GM23338 (cell line): ENCODE measurements at regions not wholly inside any gene's neighbourhood (a gene's known extent, or its start where the extent isn't known, plus 50 kb on each side); places are given as distances from the start of the nearest gene placed in this dataset.

ENCODE experiments used
- ATAC-seq: fragments of 200-7000 bp; cut with Tn5 transposase; 3 replicates; pipeline ENCODE4 v1.9.1; 2020
- DNase-seq: peaks from one replicate; pipeline ENCODE4 v3.0.0-alpha.2; 2015; ENCODE audit warnings: low spot score
- H2AFZ ChIP-seq: fragments of 200-600 bp; sonication (generic); 2 replicates; pipeline ENCODE4 v1.8.0; 2016; ENCODE audit warnings: antibody characterized with exemption, mild to moderate bottlenecking, moderate library complexity
- H3F3A ChIP-seq: fragments of 200-600 bp; sonication (generic); replicated peaks from 2 replicates; pipeline ENCODE4 v1.8.0; 2017; ENCODE audit warnings: antibody characterized with exemption, mixed run types, low read depth
- H3K27ac ChIP-seq: fragments of 200-600 bp; sonication (generic); 2 replicates; pipeline ENCODE4 v1.6.1; 2016; ENCODE audit warnings: low read depth
- H3K27me3 ChIP-seq: fragments of 200-600 bp; sonication (generic); 2 replicates; pipeline ENCODE4 v1.8.0; 2016; ENCODE audit warnings: mild to moderate bottlenecking, mixed run types, moderate library complexity; ENCODE audit not compliant: insufficient read depth
- H3K36me3 ChIP-seq: fragments of 200-600 bp; sonication (generic); 2 replicates; pipeline ENCODE4 v1.8.0; 2016; ENCODE audit warnings: mild to moderate bottlenecking; ENCODE audit not compliant: insufficient read depth
- H3K4me1 ChIP-seq: fragments of 200-600 bp; sonication (generic); 2 replicates; pipeline ENCODE4 v1.8.0; 2016; ENCODE audit warnings: mild to moderate bottlenecking, moderate library complexity; ENCODE audit not compliant: insufficient read depth
- H3K4me2 ChIP-seq: fragments of 200-600 bp; sonication (generic); 2 replicates; pipeline ENCODE4 v1.7.1; 2017; ENCODE audit warnings: mixed run types
- H3K4me3 ChIP-seq: fragments of 200-600 bp; sonication (generic); 2 replicates; pipeline ENCODE4 v1.6.1; 2016; ENCODE audit warnings: mixed run types
- H3K79me2 ChIP-seq: fragments of 200-600 bp; sonication (generic); replicated peaks from 2 replicates; pipeline ENCODE4 v1.8.0; 2017; ENCODE audit warnings: mild to moderate bottlenecking; ENCODE audit not compliant: insufficient read depth
- H3K9me2 ChIP-seq: fragments of 200-600 bp; sonication (generic); 2 replicates; pipeline ENCODE4 v1.8.0; 2017; ENCODE audit not compliant: insufficient read depth
- H4K20me1 ChIP-seq: fragments of 200-600 bp; sonication (generic); replicated peaks from 2 replicates; pipeline ENCODE4 v1.8.0; 2017; ENCODE audit warnings: mild to moderate bottlenecking; ENCODE audit not compliant: insufficient read depth
- H3K27ac Mint-ChIP-seq: 2 replicates; pipeline ENCODE4 v1.8.0; 2020; ENCODE audit warnings: inconsistent platforms, mild to moderate bottlenecking, moderate library complexity, mixed read lengths
- H3K27me3 Mint-ChIP-seq: 3 replicates; pipeline ENCODE4 v1.8.0; 2022; ENCODE audit warnings: low read depth, mild to moderate bottlenecking, moderate library complexity, mixed read lengths, inconsistent platforms; ENCODE audit not compliant: insufficient read depth, poor library complexity
- H3K36me3 Mint-ChIP-seq: 3 replicates; pipeline ENCODE4 v1.8.0; 2021; ENCODE audit warnings: low read depth, mild to moderate bottlenecking, inconsistent platforms, moderate library complexity, mixed read lengths
- H3K4me1 Mint-ChIP-seq: 3 replicates; pipeline ENCODE4 v1.8.0; 2020; ENCODE audit warnings: mild to moderate bottlenecking, inconsistent platforms, mixed read lengths
- H3K4me3 Mint-ChIP-seq: 3 replicates; pipeline ENCODE4 v1.8.0; 2021; ENCODE audit warnings: moderate library complexity, mild to moderate bottlenecking, inconsistent platforms, mixed read lengths
- H3K9me3 Mint-ChIP-seq: 3 replicates; pipeline ENCODE4 v1.8.0; 2020; ENCODE audit warnings: moderate library complexity, mild to moderate bottlenecking, inconsistent platforms, mixed read lengths
- CREB1 ChIP-seq: fragments of 250-450 bp; sonication (Bioruptor Pico); IDR thresholded peaks from 2 replicates; pipeline ENCODE4 v1.5.0; 2020; ENCODE audit warnings: low read depth, mild to moderate bottlenecking, moderate library complexity
- ETS1 ChIP-seq: IDR thresholded peaks from 2 replicates; pipeline ENCODE4 v1.6.1; 2016; ENCODE audit warnings: antibody characterized with exemption
- EZH2 ChIP-seq: fragments of 200-600 bp; sonication (generic); IDR thresholded peaks from one replicate; pipeline ENCODE4 v1.8.0; 2017; ENCODE audit warnings: antibody characterized with exemption, mild to moderate bottlenecking, low read depth; ENCODE audit not compliant: unreplicated experiment
- EZH2phosphoT487 ChIP-seq: fragments of 200-600 bp; sonication (generic); IDR thresholded peaks from one replicate; pipeline ENCODE4 v1.8.1; 2018; ENCODE audit warnings: antibody characterized with exemption; ENCODE audit not compliant: unreplicated experiment
- JUNB ChIP-seq: IDR thresholded peaks from one replicate; pipeline ENCODE4 v1.6.1; 2016; ENCODE audit warnings: antibody characterized with exemption; ENCODE audit not compliant: unreplicated experiment
- STAT1 ChIP-seq: IDR thresholded peaks from one replicate; pipeline ENCODE4 v1.6.1; 2016; ENCODE audit warnings: antibody characterized with exemption; ENCODE audit not compliant: unreplicated experiment
- ZNF114 ChIP-seq: fragments of 250-450 bp; sonication (Bioruptor Pico); IDR thresholded peaks from 2 replicates; pipeline ENCODE4 v1.5.0; 2020; ENCODE audit warnings: mild to moderate bottlenecking, moderate library complexity
- ZNF331 ChIP-seq: fragments of 250-450 bp; sonication (Bioruptor Pico); IDR thresholded peaks from 2 replicates; pipeline ENCODE4 v1.5.0; 2020; ENCODE audit warnings: low read depth, mild to moderate bottlenecking, moderate library complexity
- TF ChIP-seq, protein P1 (sequence below), 2 experiments: fragments of 200-600 bp in 1 of 2; sonication (generic) in 1 of 2; conservative IDR thresholded peaks; 2 replicates each; pipeline versions ENCODE4 v1.5.1 to v1.6.1; 2016 to 2017; ENCODE audit warnings: antibody characterized with exemption in 2 of 2, low read depth in 2 of 2, mild to moderate bottlenecking in 2 of 2, moderate library complexity in 1 of 2
- TF ChIP-seq, protein P2 (sequence below): IDR thresholded peaks from one replicate; pipeline ENCODE4 v1.6.1; 2018; ENCODE audit warnings: antibody characterized with exemption; ENCODE audit not compliant: unreplicated experiment

GRCh38 chr7:96832092-96832662 lies 122.5 kb upstream of the SEM1 start (continued):
- TF ChIP-seq ETS1 (no peak), EZH2phosphoT487 (no peak)

DNA sequence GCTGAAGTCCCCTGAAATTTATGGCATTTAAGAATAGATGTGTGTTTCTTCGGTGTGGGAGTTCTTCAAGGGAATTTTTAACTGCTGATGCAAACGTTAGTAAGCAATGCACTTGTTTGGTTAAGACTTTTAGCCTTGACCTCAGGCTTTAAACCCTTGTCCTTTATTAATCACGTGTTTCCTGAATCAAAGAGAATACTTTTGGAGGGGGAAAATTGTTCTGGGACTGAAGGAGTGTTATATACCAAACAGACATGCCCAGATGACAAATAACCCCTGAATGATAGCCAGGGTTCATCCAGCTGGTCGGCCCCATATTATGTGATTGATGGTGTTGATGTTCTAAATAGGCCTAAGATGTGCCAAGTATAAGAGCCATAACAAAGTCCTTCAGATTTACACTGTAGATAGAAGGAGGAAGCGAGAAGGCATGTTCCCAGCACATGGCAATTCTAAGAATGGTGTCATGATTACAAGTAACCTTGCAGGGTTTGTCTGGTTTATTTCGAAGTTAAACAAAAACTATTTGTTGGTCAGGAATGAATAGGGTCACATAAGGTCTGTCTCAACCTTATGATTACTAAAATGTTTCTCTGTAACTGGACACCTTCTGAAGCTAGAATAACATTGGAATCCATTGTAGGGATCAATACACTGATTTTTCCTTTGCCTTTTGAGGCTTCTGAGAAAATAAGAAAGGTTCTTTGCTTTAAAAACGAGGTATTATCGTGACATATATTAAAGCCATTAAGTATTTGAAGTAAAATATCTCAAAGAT lies 124.2 kb upstream of the SEM1 start:
- H3F3A ChIP-seq: no peaks in the 10 kb centered on the region
- no peaks in the 10 kb centered on the region for H3K4me1 ChIP-seq
- ATAC-seq: no peak
- H3K27me3 ChIP-seq: no peaks in the 10 kb centered on the region
- H3K36me3 ChIP-seq: no peaks in the 10 kb centered on the region
- H4K20me1 ChIP-seq: no peaks in the 10 kb centered on the region
- H3K4me3 ChIP-seq: no peak overlapping the region
- no peaks in the 10 kb centered on the region for H3K9me2 ChIP-seq
- no peaks in the 10 kb centered on the region for H3K27me3 Mint-ChIP-seq
- no peak overlapping the region for H3K27ac ChIP-seq
- no peak overlapping the region for H3K4me2 ChIP-seq
- no peak overlapping the region for H3K4me3 Mint-ChIP-seq
- no peak for DNase-seq
- H2AFZ ChIP-seq: no peak overlapping the region
- no peaks in the 10 kb centered on the region for H3K36me3 Mint-ChIP-seq
- H3K4me1 Mint-ChIP-seq: no peaks in the 10 kb centered on the region
- H3K27ac Mint-ChIP-seq: no peak overlapping the region
- no peaks in the 10 kb centered on the region for H3K79me2 ChIP-seq
- H3K9me3 Mint-ChIP-seq: no peaks in the 10 kb centered on the region
- TF ChIP-seq JUNB: no peak
- TF ChIP-seq, protein P1, sequence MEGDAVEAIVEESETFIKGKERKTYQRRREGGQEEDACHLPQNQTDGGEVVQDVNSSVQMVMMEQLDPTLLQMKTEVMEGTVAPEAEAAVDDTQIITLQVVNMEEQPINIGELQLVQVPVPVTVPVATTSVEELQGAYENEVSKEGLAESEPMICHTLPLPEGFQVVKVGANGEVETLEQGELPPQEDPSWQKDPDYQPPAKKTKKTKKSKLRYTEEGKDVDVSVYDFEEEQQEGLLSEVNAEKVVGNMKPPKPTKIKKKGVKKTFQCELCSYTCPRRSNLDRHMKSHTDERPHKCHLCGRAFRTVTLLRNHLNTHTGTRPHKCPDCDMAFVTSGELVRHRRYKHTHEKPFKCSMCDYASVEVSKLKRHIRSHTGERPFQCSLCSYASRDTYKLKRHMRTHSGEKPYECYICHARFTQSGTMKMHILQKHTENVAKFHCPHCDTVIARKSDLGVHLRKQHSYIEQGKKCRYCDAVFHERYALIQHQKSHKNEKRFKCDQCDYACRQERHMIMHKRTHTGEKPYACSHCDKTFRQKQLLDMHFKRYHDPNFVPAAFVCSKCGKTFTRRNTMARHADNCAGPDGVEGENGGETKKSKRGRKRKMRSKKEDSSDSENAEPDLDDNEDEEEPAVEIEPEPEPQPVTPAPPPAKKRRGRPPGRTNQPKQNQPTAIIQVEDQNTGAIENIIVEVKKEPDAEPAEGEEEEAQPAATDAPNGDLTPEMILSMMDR (conservative IDR thresholded peaks at IDR 0.05; ENCODE audit: low read depth in 2 of 2): no peak
- TF ChIP-seq EZH2phosphoT487: no peak
- TF ChIP-seq, protein P2, sequence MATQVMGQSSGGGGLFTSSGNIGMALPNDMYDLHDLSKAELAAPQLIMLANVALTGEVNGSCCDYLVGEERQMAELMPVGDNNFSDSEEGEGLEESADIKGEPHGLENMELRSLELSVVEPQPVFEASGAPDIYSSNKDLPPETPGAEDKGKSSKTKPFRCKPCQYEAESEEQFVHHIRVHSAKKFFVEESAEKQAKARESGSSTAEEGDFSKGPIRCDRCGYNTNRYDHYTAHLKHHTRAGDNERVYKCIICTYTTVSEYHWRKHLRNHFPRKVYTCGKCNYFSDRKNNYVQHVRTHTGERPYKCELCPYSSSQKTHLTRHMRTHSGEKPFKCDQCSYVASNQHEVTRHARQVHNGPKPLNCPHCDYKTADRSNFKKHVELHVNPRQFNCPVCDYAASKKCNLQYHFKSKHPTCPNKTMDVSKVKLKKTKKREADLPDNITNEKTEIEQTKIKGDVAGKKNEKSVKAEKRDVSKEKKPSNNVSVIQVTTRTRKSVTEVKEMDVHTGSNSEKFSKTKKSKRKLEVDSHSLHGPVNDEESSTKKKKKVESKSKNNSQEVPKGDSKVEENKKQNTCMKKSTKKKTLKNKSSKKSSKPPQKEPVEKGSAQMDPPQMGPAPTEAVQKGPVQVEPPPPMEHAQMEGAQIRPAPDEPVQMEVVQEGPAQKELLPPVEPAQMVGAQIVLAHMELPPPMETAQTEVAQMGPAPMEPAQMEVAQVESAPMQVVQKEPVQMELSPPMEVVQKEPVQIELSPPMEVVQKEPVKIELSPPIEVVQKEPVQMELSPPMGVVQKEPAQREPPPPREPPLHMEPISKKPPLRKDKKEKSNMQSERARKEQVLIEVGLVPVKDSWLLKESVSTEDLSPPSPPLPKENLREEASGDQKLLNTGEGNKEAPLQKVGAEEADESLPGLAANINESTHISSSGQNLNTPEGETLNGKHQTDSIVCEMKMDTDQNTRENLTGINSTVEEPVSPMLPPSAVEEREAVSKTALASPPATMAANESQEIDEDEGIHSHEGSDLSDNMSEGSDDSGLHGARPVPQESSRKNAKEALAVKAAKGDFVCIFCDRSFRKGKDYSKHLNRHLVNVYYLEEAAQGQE: no peak
- TF ChIP-seq ZNF114: no peak
- no peak for TF ChIP-seq ZNF331 (CRISPR knock-in tag)
- no peak for TF ChIP-seq STAT1
- no peak for TF ChIP-seq EZH2
- no peak for TF ChIP-seq ETS1
- TF ChIP-seq CREB1 (CRISPR knock-in tag): no peak
